SK-N-SH treated with all-trans-retinoic acid at 6 μM for 48 hours (cell line): ENCODE measurements at regions not wholly inside any gene's neighbourhood (a gene's known extent, or its start where the extent isn't known, plus 50 kb on each side); places are given as distances from the start of the nearest gene placed in this dataset.

Experiments
- ARNTL ChIP-seq: fragments of 450-650 bp; formaldehyde crosslinking; IDR thresholded peaks from 2 replicates; pipeline ENCODE4 v1.5.0; 2020; ENCODE audit warnings: low read depth, mild to moderate bottlenecking, moderate library complexity, borderline replicate concordance
- BACH2 ChIP-seq: fragments of 250-450 bp; sonication (Bioruptor Pico); IDR thresholded peaks from 2 replicates; pipeline ENCODE4 v1.9.0; 2021; ENCODE audit warnings: mild to moderate bottlenecking, borderline replicate concordance
- ISL1 ChIP-seq: fragments of 250-450 bp; sonication (Bioruptor Pico); IDR thresholded peaks from 2 replicates; pipeline ENCODE4 v2.1.2; 2022; ENCODE audit warnings: mild to moderate bottlenecking, moderate library complexity
- OSR1 ChIP-seq: fragments of 250-450 bp; sonication (Bioruptor Pico); IDR thresholded peaks from 2 replicates; pipeline ENCODE4 v1.8.0; 2022; ENCODE audit warnings: moderate library complexity, mild to moderate bottlenecking, inconsistent platforms
- PPARA ChIP-seq: fragments of 250-450 bp; sonication (Bioruptor Pico); IDR thresholded peaks from 2 replicates; pipeline ENCODE4 v1.5.0; 2020; ENCODE audit warnings: mild to moderate bottlenecking, borderline replicate concordance
- RARB ChIP-seq: fragments of 250-450 bp; sonication (Bioruptor Pico); IDR thresholded peaks from 2 replicates; pipeline ENCODE4 v1.8.0; 2021; ENCODE audit warnings: mild to moderate bottlenecking, moderate library complexity
- TOX ChIP-seq: fragments of 250-450 bp; sonication (Bioruptor Pico); IDR thresholded peaks from 2 replicates; pipeline ENCODE4 v1.8.0; 2021; ENCODE audit warnings: mild to moderate bottlenecking, moderate library complexity, borderline replicate concordance
- ZFP3 ChIP-seq: fragments of 250-450 bp; sonication (Bioruptor Pico); IDR thresholded peaks from 2 replicates; pipeline ENCODE4 v1.5.0; 2020; ENCODE audit warnings: mild to moderate bottlenecking, moderate library complexity
- ZNF565 ChIP-seq: fragments of 450-650 bp; formaldehyde crosslinking; conservative IDR thresholded peaks from 2 replicates; pipeline ENCODE4 v1.5.0; 2020; ENCODE audit warnings: low read depth, mild to moderate bottlenecking, moderate library complexity
- TF ChIP-seq, protein P1 (sequence below): fragments of 250-450 bp; sonication (Bioruptor Pico); IDR thresholded peaks from 2 replicates; pipeline ENCODE4 v1.8.0; 2020; ENCODE audit warnings: mild to moderate bottlenecking, moderate library complexity, borderline replicate concordance
- TF ChIP-seq, protein P2 (sequence below): fragments of 250-450 bp; sonication (Bioruptor Pico); IDR thresholded peaks from 2 replicates; pipeline ENCODE4 v1.8.0; 2021; ENCODE audit warnings: low read depth, mild to moderate bottlenecking, moderate library complexity, borderline replicate concordance
- TF ChIP-seq, protein P3 (sequence below): fragments of 250-450 bp; sonication (Bioruptor Pico); IDR thresholded peaks from 2 replicates; pipeline ENCODE4 v1.5.1; 2020; ENCODE audit warnings: low read depth, mild to moderate bottlenecking, moderate library complexity
- TF ChIP-seq, protein P4 (sequence below): fragments of 250-450 bp; sonication (Bioruptor Pico); IDR thresholded peaks from 2 replicates; pipeline ENCODE4 v1.5.1; 2021; ENCODE audit warnings: mild to moderate bottlenecking, moderate library complexity

DNA sequence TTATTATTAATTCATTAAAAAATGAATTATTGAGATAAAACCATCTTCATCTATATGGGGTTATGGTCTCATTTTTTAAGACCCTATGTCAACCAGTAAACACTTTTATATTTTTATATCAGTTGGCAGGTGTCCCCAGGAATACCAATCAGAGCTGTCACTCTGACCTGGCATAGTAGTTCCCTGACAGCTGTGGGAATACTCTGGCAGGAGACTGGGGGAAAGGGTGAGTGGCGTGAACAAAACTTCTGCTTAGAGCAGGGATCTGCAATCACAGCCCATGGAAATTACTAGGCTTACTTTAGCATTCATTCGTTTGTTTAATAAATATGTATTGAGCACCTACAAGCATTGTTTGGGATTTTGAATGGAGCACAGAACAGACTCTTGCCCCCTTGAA is 254.1 kb upstream of the KLF3 start:
- TF ChIP-seq, protein P1, sequence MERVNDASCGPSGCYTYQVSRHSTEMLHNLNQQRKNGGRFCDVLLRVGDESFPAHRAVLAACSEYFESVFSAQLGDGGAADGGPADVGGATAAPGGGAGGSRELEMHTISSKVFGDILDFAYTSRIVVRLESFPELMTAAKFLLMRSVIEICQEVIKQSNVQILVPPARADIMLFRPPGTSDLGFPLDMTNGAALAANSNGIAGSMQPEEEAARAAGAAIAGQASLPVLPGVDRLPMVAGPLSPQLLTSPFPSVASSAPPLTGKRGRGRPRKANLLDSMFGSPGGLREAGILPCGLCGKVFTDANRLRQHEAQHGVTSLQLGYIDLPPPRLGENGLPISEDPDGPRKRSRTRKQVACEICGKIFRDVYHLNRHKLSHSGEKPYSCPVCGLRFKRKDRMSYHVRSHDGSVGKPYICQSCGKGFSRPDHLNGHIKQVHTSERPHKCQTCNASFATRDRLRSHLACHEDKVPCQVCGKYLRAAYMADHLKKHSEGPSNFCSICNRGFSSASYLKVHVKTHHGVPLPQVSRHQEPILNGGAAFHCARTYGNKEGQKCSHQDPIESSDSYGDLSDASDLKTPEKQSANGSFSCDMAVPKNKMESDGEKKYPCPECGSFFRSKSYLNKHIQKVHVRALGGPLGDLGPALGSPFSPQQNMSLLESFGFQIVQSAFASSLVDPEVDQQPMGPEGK (CRISPR knock-in tag): no peak
- TF ChIP-seq ZFP3 (CRISPR knock-in tag) (no peak), ARNTL (CRISPR knock-in tag) (no peak), OSR1 (no peak), BACH2 (CRISPR knock-in tag) (no peak), ZNF565 (no peak), ISL1 (CRISPR knock-in tag) (no peak), RARB (no peak), PPARA (CRISPR knock-in tag) (no peak), TOX (CRISPR knock-in tag) (no peak)
- TF ChIP-seq, protein P2, sequence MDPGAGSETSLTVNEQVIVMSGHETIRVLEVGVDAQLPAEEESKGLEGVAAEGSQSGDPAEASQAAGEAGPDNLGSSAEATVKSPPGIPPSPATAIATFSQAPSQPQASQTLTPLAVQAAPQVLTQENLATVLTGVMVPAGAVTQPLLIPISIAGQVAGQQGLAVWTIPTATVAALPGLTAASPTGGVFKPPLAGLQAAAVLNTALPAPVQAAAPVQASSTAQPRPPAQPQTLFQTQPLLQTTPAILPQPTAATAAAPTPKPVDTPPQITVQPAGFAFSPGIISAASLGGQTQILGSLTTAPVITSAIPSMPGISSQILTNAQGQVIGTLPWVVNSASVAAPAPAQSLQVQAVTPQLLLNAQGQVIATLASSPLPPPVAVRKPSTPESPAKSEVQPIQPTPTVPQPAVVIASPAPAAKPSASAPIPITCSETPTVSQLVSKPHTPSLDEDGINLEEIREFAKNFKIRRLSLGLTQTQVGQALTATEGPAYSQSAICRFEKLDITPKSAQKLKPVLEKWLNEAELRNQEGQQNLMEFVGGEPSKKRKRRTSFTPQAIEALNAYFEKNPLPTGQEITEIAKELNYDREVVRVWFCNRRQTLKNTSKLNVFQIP: no peak
- TF ChIP-seq, protein P3, sequence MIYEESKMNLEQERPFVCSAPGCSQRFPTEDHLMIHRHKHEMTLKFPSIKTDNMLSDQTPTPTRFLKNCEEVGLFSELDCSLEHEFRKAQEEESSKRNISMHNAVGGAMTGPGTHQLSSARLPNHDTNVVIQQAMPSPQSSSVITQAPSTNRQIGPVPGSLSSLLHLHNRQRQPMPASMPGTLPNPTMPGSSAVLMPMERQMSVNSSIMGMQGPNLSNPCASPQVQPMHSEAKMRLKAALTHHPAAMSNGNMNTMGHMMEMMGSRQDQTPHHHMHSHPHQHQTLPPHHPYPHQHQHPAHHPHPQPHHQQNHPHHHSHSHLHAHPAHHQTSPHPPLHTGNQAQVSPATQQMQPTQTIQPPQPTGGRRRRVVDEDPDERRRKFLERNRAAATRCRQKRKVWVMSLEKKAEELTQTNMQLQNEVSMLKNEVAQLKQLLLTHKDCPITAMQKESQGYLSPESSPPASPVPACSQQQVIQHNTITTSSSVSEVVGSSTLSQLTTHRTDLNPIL (CRISPR knock-in tag): no peak
- TF ChIP-seq, protein P4, sequence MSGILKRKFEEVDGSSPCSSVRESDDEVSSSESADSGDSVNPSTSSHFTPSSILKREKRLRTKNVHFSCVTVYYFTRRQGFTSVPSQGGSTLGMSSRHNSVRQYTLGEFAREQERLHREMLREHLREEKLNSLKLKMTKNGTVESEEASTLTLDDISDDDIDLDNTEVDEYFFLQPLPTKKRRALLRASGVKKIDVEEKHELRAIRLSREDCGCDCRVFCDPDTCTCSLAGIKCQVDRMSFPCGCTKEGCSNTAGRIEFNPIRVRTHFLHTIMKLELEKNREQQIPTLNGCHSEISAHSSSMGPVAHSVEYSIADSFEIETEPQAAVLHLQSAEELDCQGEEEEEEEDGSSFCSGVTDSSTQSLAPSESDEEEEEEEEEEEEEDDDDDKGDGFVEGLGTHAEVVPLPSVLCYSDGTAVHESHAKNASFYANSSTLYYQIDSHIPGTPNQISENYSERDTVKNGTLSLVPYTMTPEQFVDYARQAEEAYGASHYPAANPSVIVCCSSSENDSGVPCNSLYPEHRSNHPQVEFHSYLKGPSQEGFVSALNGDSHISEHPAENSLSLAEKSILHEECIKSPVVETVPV (CRISPR knock-in tag): no peak
